ENCODE measurements at regions not wholly inside any gene's neighbourhood (a gene's known extent, or its start where the extent isn't known, plus 50 kb on each side); places are given as distances from the start of the nearest gene placed in this dataset.
"Not testable (repeated sequence)": the region's sequence is repeated elsewhere in the genome, so short reads cannot be mapped to it uniquely, and the experiment has no call there.

DNA sequence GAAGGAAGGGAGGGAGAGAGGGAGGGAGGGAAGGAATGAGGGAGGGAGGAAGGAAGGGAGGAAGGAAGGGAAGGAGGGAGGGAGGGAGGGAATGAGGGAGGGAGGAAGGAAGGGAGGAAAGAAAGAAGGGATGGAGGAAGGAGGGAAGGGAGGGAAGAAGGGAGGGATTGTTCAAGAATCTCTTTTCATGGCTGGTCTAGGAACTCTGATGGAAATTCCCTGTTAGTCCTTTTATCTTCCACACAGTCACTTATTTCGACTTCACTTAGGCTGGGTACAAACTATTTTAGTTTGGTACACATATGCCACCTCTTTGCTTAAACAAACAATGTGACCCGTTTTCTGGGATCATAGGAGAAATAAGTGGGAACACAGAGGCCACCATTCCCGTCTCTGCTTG, 435.6 kb upstream of the WWC1 start:
- Histone ChIP-seq H3K27ac (no peak overlapping the region), H3K4me3 (no peak overlapping the region)
- TF ChIP-seq, protein P1, sequence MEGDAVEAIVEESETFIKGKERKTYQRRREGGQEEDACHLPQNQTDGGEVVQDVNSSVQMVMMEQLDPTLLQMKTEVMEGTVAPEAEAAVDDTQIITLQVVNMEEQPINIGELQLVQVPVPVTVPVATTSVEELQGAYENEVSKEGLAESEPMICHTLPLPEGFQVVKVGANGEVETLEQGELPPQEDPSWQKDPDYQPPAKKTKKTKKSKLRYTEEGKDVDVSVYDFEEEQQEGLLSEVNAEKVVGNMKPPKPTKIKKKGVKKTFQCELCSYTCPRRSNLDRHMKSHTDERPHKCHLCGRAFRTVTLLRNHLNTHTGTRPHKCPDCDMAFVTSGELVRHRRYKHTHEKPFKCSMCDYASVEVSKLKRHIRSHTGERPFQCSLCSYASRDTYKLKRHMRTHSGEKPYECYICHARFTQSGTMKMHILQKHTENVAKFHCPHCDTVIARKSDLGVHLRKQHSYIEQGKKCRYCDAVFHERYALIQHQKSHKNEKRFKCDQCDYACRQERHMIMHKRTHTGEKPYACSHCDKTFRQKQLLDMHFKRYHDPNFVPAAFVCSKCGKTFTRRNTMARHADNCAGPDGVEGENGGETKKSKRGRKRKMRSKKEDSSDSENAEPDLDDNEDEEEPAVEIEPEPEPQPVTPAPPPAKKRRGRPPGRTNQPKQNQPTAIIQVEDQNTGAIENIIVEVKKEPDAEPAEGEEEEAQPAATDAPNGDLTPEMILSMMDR (IDR thresholded peaks at IDR 0.05): no peak
- DNase-seq (ENCODE audit: low spot score): no peak

DNA sequence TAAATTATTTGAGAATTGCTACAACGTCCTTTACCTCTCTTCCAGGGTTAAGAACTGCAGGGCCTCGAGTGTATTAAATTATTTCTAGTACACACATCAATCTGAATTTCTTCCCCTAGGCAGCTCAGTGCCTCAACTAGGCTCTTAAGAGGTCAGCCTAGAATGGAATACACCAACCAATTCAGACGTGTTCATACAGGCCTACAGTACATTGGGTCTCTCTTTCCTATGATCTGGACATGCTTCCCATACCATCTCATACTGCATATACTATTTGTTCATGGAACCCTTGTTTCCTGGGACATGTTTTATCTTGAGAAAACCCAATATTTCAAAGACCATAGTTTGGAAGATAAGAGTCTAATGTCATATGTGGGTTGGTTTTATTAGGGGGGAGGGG, 434.1 kb upstream of the WWC1 start:
- DNase-seq (ENCODE audit: low spot score): no peak
- no peak overlapping the region for H3K27ac ChIP-seq
- TF ChIP-seq, protein P1 (IDR thresholded peaks at IDR 0.05): no peak
- H3K4me3 ChIP-seq: no peak overlapping the region

DNA sequence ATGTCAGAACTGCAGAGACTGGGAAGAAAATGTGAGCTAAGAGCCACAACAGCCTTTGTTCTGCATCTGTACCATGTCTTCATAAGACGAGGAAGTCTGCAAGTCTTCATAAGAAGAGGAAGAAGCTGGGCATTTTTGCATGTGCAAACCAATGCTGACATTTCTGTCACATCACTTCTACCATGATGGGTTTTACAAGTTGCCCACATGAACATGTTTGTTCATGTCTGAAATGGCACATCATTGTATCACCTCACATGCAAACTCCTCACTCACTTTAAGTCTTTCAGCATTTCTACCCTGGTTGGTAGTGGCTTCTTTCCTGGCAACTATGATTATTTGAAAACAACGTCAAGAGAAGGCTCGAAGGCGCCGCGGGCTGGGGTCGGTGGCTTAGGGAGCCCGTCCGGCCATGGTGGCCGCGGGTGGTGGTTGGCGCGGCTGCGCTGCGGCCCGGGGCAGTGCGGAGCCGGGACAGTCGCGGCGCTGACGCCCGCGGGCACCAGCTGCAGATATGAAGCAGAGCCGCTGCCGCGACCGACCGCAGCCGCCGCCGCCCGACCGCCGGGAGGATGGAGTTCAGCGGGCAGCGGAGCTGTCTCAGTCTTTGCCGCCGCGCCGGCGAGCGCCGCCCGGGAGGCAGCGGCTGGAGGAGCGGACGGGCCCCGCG, 433.1 kb upstream of the WWC1 start:
- not testable (repeated sequence) for H3K27ac ChIP-seq; H3K4me3 ChIP-seq; DNase-seq (ENCODE audit: low spot score)

DNA sequence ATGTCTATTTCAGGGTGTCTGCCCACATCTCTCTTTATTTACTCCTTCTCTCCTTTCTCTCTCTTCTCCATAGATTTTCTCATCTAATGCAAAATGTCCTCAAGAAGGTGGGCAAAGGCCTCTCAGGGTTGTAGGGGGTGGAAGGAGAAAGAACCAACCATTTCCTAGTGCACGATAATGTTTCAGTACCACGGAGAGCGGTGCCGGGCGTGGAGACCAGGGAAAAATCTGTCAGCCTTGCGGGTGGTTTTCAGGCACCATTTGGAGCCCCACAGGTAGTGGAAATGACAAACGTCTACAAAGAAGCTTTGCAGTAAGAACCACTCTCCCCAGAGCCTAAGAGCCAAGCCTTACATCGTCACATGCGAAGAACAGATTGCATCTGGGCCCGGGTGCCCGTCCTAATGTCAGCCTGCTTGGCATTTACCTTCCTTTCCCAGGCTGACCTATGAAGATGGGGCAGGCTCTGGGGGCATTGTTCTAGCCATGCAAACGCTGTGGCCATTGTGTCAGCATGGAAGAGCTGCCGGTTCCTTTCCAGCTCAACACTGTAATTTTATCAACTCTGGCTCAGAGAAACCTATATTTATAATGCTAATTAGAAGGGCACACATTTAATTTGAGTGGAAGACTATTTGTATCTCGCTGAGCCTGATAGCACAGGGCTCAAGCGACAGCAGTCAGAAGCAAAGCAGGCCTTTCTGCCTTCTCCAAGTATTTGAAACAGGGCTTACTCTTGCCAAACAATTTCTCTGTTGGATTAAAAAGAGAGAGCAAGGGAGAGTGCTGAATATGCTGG, 430.1 kb upstream of the WWC1 start:
- TF ChIP-seq, protein P1 (IDR thresholded peaks at IDR 0.05): no peak
- Histone ChIP-seq H3K4me3 (no peak overlapping the region), H3K27ac (no peak overlapping the region)
- DNase-seq (ENCODE audit: low spot score): no peak

DNA sequence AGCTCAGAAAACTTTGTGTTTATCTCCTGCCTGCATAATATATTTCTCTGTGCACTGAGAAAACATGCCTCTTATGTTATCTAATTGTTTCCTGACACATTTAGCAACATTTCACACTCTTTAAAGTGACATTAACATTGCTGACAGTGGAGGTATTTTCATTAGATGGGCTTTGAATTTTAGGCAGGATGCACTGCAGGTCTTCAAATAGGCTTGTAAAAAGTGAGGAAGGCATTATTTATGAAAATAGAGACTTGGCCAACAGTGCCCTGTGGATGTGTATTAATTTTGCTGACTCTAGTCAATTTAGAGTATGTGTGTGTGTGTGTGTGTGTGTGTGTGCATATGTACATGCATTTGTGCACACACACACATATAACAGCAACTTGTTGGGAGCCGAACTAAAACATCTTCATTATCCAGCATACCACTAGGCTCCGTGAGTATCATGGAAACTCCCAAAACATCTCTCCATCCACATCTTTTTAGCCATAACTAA, 429.5 kb upstream of the WWC1 start:
- DNase-seq (ENCODE audit: low spot score): no peak
- Histone ChIP-seq H3K27ac (no peak overlapping the region), H3K4me3 (no peak overlapping the region)
- TF ChIP-seq, protein P1 (IDR thresholded peaks at IDR 0.05): no peak

DNA sequence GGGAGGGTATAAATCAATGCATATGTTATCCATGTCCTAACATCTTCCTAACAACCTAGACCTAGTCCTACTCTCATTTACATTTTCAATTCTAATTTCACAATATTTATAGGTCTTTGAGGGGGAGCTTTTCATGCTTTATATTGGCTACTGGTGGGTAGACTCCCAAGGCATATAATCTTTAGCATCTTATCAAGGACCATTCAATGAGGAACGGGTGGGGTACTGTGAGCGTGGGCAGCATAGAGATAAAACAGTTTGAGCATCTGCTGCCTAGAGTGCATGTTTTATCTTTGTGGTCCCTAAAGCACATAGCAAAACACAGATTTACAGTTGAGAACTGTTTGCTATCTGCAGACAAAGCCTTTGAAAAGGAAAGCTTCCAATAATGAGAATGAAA, 427.6 kb upstream of the WWC1 start:
- Histone ChIP-seq H3K4me3 (no peak overlapping the region), H3K27ac (no peak overlapping the region)
- DNase-seq (ENCODE audit: low spot score): no peak
- TF ChIP-seq, protein P1 (IDR thresholded peaks at IDR 0.05): no peak

DNA sequence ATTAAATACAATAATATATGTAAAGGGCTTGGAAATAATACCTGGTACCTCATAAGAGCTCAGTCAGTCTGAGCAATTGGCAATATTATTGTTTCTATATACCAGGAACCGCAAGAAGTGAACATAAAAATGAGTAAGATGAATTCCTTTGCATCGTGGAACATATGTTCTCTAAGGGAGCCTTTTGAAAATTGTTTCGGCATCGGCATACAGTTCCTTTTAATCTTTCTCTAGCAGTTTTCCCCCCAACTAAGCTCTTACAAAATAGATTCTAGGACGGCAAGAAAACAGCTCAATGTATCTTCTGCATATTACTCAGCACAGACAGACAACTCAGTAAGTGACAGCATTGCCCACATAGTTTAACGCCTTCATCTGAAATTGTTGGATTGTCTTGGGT, 426.6 kb upstream of the WWC1 start:
- no peak overlapping the region for H3K27ac ChIP-seq
- TF ChIP-seq, protein P1 (IDR thresholded peaks at IDR 0.05): no peak
- DNase-seq (ENCODE audit: low spot score): no peak
- no peak overlapping the region for H3K4me3 ChIP-seq
